ENCODE measurements at regions not wholly inside any gene's neighbourhood (a gene's known extent, or its start where the extent isn't known, plus 50 kb on each side); places are given as distances from the start of the nearest gene placed in this dataset.

- Histone ChIP-seq H3K4me3 (ENCODE audit: insufficient read depth, low read depth, low read length) (no peak overlapping the region), H3K4me1 (ENCODE audit: insufficient read depth, low read length) (no peaks in the 10 kb centered on the region), H3K79me2 (ENCODE audit: insufficient read depth, low read length) (no peaks in the 10 kb centered on the region), H3K9ac (ENCODE audit: low read length) (no peak overlapping the region), H3K27ac (ENCODE audit: low read depth, low read length) (no peak overlapping the region), H3K9me3 (ENCODE audit: insufficient read depth, low read depth, low read length) (no peaks in the 10 kb centered on the region), H4K20me1 (ENCODE audit: insufficient read depth, low read length) (no peaks in the 10 kb centered on the region), H3K36me3 (ENCODE audit: insufficient read depth, low read length) (no peaks in the 10 kb centered on the region), H2AFZ (ENCODE audit: low read depth, low read length) (no peak overlapping the region), H3K4me2 (ENCODE audit: low read length) (no peak overlapping the region), H3K27me3 (ENCODE audit: insufficient read depth, low read length) (no peaks in the 10 kb centered on the region)
- no peak for TF ChIP-seq CTCF (IDR thresholded peaks at IDR 0.05; ENCODE audit: insufficient read depth, low read depth, low read length)
- TF ChIP-seq EZH2 (IDR thresholded peaks at IDR 0.05; ENCODE audit: insufficient read depth, low read length), result no peak
- H3K4me1 Mint-ChIP-seq (ENCODE audit: low read depth, unreplicated experiment), result peaks cover under 1% of the 10 kb centered on the region
- H3K27me3 Mint-ChIP-seq (ENCODE audit: low read depth, unreplicated experiment), result no peaks in the 10 kb centered on the region
- H3K9me3 Mint-ChIP-seq (ENCODE audit: unreplicated experiment), result no peaks in the 10 kb centered on the region
- peak; percentile 0 for DNase-seq (ENCODE audit: low read depth)
- no peaks in the 10 kb centered on the region for H3K36me3 Mint-ChIP-seq (ENCODE audit: low read depth, unreplicated experiment)
- FAIRE-seq, result peak; percentile 23
- no peak overlapping the region for H3K4me3 Mint-ChIP-seq (ENCODE audit: unreplicated experiment)
- H3K27ac Mint-ChIP-seq (ENCODE audit: unreplicated experiment), result no peak overlapping the region
Observed at GRCh38 chrX:96389281-96390047, 295.2 kb upstream of the DIAPH2 start.

- Histone ChIP-seq H3K4me1 (ENCODE audit: insufficient read depth, low read length) (no peaks in the 10 kb centered on the region), H3K9ac (ENCODE audit: low read length) (no peak overlapping the region), H3K4me3 (ENCODE audit: insufficient read depth, low read depth, low read length) (no peak overlapping the region), H3K79me2 (ENCODE audit: insufficient read depth, low read length) (no peaks in the 10 kb centered on the region), H3K27ac (ENCODE audit: low read depth, low read length) (no peak overlapping the region), H2AFZ (ENCODE audit: low read depth, low read length) (no peak overlapping the region), H4K20me1 (ENCODE audit: insufficient read depth, low read length) (no peaks in the 10 kb centered on the region), H3K9me3 (ENCODE audit: insufficient read depth, low read depth, low read length) (no peaks in the 10 kb centered on the region), H3K27me3 (ENCODE audit: insufficient read depth, low read length) (no peaks in the 10 kb centered on the region), H3K4me2 (ENCODE audit: low read length) (no peak overlapping the region), H3K36me3 (ENCODE audit: insufficient read depth, low read length) (no peaks in the 10 kb centered on the region)
- Mint-ChIP-seq H3K27ac (ENCODE audit: unreplicated experiment) (no peak overlapping the region), H3K4me1 (ENCODE audit: low read depth, unreplicated experiment) (peaks cover 4% of the 10 kb centered on the region), H3K4me3 (ENCODE audit: unreplicated experiment) (no peak overlapping the region), H3K9me3 (ENCODE audit: unreplicated experiment) (no peaks in the 10 kb centered on the region), H3K27me3 (ENCODE audit: low read depth, unreplicated experiment) (no peaks in the 10 kb centered on the region), H3K36me3 (ENCODE audit: low read depth, unreplicated experiment) (no peaks in the 10 kb centered on the region)
- no peak for DNase-seq (ENCODE audit: low read depth)
- peak; percentile 56 for FAIRE-seq
- TF ChIP-seq CTCF (IDR thresholded peaks at IDR 0.05; ENCODE audit: insufficient read depth, low read depth, low read length), result no peak
- TF ChIP-seq EZH2 (IDR thresholded peaks at IDR 0.05; ENCODE audit: insufficient read depth, low read length), result no peak
Observed at GRCh38 chrX:96394598-96394997, 290.0 kb upstream of the DIAPH2 start.

DNA sequence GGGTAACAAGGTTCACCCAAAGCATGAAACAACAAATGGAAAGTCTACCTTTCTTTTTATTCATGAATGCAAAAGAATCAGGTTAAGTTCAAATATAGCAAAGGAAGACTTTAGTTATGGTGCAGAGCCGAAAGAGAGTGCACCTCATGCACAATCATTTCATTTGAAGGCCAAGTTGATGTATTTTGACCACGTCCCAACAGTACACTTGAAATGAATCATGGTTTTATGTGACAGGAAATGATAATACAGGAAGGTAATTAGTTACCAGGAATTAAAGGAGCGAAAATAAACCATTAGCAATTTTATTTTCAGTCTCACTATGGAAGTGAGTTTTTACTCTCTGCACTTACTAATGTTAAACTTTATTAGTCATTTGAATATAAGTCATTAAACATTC, 281.2 kb upstream of the DIAPH2 start:
- Mint-ChIP-seq H3K27ac (ENCODE audit: unreplicated experiment) (no peak overlapping the region), H3K4me1 (ENCODE audit: low read depth, unreplicated experiment) (peaks cover 3% of the 10 kb centered on the region), H3K9me3 (ENCODE audit: unreplicated experiment) (no peaks in the 10 kb centered on the region), H3K36me3 (ENCODE audit: low read depth, unreplicated experiment) (no peaks in the 10 kb centered on the region), H3K4me3 (ENCODE audit: unreplicated experiment) (no peak overlapping the region), H3K27me3 (ENCODE audit: low read depth, unreplicated experiment) (no peaks in the 10 kb centered on the region)
- DNase-seq (ENCODE audit: low read depth) (no peak), FAIRE-seq (peak; percentile 89)
- Histone ChIP-seq H3K4me1 (ENCODE audit: insufficient read depth, low read length) (no peaks in the 10 kb centered on the region), H3K4me2 (ENCODE audit: low read length) (no peak overlapping the region), H3K36me3 (ENCODE audit: insufficient read depth, low read length) (no peaks in the 10 kb centered on the region), H3K27me3 (ENCODE audit: insufficient read depth, low read length) (no peaks in the 10 kb centered on the region), H3K9ac (ENCODE audit: low read length) (no peak overlapping the region), H3K9me3 (ENCODE audit: insufficient read depth, low read depth, low read length) (no peaks in the 10 kb centered on the region), H3K27ac (ENCODE audit: low read depth, low read length) (no peak overlapping the region), H2AFZ (ENCODE audit: low read depth, low read length) (no peak overlapping the region), H3K79me2 (ENCODE audit: insufficient read depth, low read length) (no peaks in the 10 kb centered on the region), H4K20me1 (ENCODE audit: insufficient read depth, low read length) (no peaks in the 10 kb centered on the region), H3K4me3 (ENCODE audit: insufficient read depth, low read depth, low read length) (no peak overlapping the region)
- no peak for TF ChIP-seq CTCF (IDR thresholded peaks at IDR 0.05; ENCODE audit: insufficient read depth, low read depth, low read length)
- no peak for TF ChIP-seq EZH2 (IDR thresholded peaks at IDR 0.05; ENCODE audit: insufficient read depth, low read length)

All from astrocyte (in vitro differentiated cells and primary cell).